ENCODE measurements at regions not wholly inside any gene's neighbourhood (a gene's known extent, or its start where the extent isn't known, plus 50 kb on each side); places are given as distances from the start of the nearest gene placed in this dataset.

- no peaks in the 10 kb centered on the region for H3K27me3 Mint-ChIP-seq
- CTCF ChIA-PET: interaction anchor here (0.6 kb wide), 1 partner anchor 43 kb away, joined by 3 read pairs; no protein-coding TSS in a partner anchor
- POLR2A ChIA-PET: no interaction called here
- H3K4me3 Mint-ChIP-seq: no peak overlapping the region
- no peaks in the 10 kb centered on the region for H3K4me1 Mint-ChIP-seq
- peaks cover 9% of the 10 kb centered on the region for H3K9me3 Mint-ChIP-seq
- no peak for DNase-seq
- H3K27ac Mint-ChIP-seq: no peak overlapping the region
- H3K36me3 Mint-ChIP-seq (ENCODE audit: low read depth): no peaks in the 10 kb centered on the region
Measured at GRCh38 chr13:107518292-107518691, 697.0 kb downstream of the LIG4 start.

- no peak for DNase-seq
- Mint-ChIP-seq H3K4me3 (no peak overlapping the region), H3K27ac (no peak overlapping the region), H3K27me3 (no peaks in the 10 kb centered on the region), H3K4me1 (no peaks in the 10 kb centered on the region), H3K9me3 (peaks cover 9% of the 10 kb centered on the region), H3K36me3 (ENCODE audit: low read depth) (no peaks in the 10 kb centered on the region)
- CTCF ChIA-PET: no interaction called here
- POLR2A ChIA-PET: no interaction called here
Measured at GRCh38 chr13:107516517-107516916, 698.8 kb downstream of the LIG4 start.

GRCh38 chr13:107512551-107512950 is 702.8 kb downstream of the LIG4 start:
- Mint-ChIP-seq H3K9me3 (no peaks in the 10 kb centered on the region), H3K27ac (no peak overlapping the region), H3K4me3 (no peak overlapping the region), H3K4me1 (no peaks in the 10 kb centered on the region), H3K27me3 (no peaks in the 10 kb centered on the region), H3K36me3 (ENCODE audit: low read depth) (no peaks in the 10 kb centered on the region)
- ChIA-PET CTCF (no interaction called here), POLR2A (interaction anchor here (0.6 kb wide), 1 partner anchor 1022 kb away, joined by 3 read pairs; no protein-coding TSS in a partner anchor)
- DNase-seq: no peak

GRCh38 chr13:107497661-107498060 is 717.7 kb downstream of the LIG4 start:
- no peaks in the 10 kb centered on the region for H3K9me3 Mint-ChIP-seq
- DNase-seq: no peak
- ChIA-PET CTCF (interaction anchor here (0.9 kb wide), 1 partner anchor 13 kb away, joined by 3 read pairs; no protein-coding TSS in a partner anchor), POLR2A (no interaction called here)
- no peaks in the 10 kb centered on the region for H3K4me1 Mint-ChIP-seq
- H3K27me3 Mint-ChIP-seq: no peaks in the 10 kb centered on the region
- no peak overlapping the region for H3K4me3 Mint-ChIP-seq
- no peaks in the 10 kb centered on the region for H3K36me3 Mint-ChIP-seq (ENCODE audit: low read depth)
- no peak overlapping the region for H3K27ac Mint-ChIP-seq

- DNase-seq: no peak
- H3K4me3 Mint-ChIP-seq: no peak overlapping the region
- H3K27me3 Mint-ChIP-seq: no peaks in the 10 kb centered on the region
- H3K9me3 Mint-ChIP-seq: peaks cover 10% of the 10 kb centered on the region
- POLR2A ChIA-PET: no interaction called here
- H3K36me3 Mint-ChIP-seq (ENCODE audit: low read depth): no peaks in the 10 kb centered on the region
- H3K4me1 Mint-ChIP-seq: no peaks in the 10 kb centered on the region
- H3K27ac Mint-ChIP-seq: no peak overlapping the region
- CTCF ChIA-PET: no interaction called here
Measured at GRCh38 chr13:107493266-107493665, 722.1 kb downstream of the LIG4 start.

- H3K4me1 Mint-ChIP-seq: no peaks in the 10 kb centered on the region
- ChIA-PET CTCF (interaction anchor here (0.7 kb wide), 1 partner anchor 45 kb away, joined by 3 read pairs; no protein-coding TSS in a partner anchor), POLR2A (no interaction called here)
- no peak overlapping the region for H3K4me3 Mint-ChIP-seq
- no peaks in the 10 kb centered on the region for H3K9me3 Mint-ChIP-seq
- no peak overlapping the region for H3K27ac Mint-ChIP-seq
- H3K36me3 Mint-ChIP-seq (ENCODE audit: low read depth): no peaks in the 10 kb centered on the region
- DNase-seq: no peak
- H3K27me3 Mint-ChIP-seq: no peaks in the 10 kb centered on the region
Measured at GRCh38 chr13:107482688-107483087, 732.6 kb downstream of the LIG4 start.

- DNase-seq: no peak
- Mint-ChIP-seq H3K36me3 (ENCODE audit: low read depth) (no peaks in the 10 kb centered on the region), H3K4me3 (no peak overlapping the region), H3K9me3 (no peaks in the 10 kb centered on the region), H3K4me1 (no peaks in the 10 kb centered on the region), H3K27ac (no peak overlapping the region), H3K27me3 (no peaks in the 10 kb centered on the region)
- CTCF ChIA-PET: no interaction called here
- POLR2A ChIA-PET: no interaction called here
Measured at GRCh38 chr13:107480130-107480529, 735.2 kb downstream of the LIG4 start.

- no peak overlapping the region for H3K4me3 Mint-ChIP-seq
- no peaks in the 10 kb centered on the region for H3K9me3 Mint-ChIP-seq
- no peak overlapping the region for H3K27ac Mint-ChIP-seq
- H3K36me3 Mint-ChIP-seq (ENCODE audit: low read depth): no peaks in the 10 kb centered on the region
- no peaks in the 10 kb centered on the region for H3K27me3 Mint-ChIP-seq
- H3K4me1 Mint-ChIP-seq: no peaks in the 10 kb centered on the region
- DNase-seq: no peak
- ChIA-PET POLR2A (no interaction called here), CTCF (no interaction called here)
Measured at GRCh38 chr13:107477772-107478379, 737.5 kb downstream of the LIG4 start.

- ChIA-PET POLR2A (no interaction called here), CTCF (no interaction called here)
- Mint-ChIP-seq H3K4me1 (no peaks in the 10 kb centered on the region), H3K36me3 (ENCODE audit: low read depth) (no peaks in the 10 kb centered on the region), H3K9me3 (no peaks in the 10 kb centered on the region), H3K27me3 (no peaks in the 10 kb centered on the region), H3K27ac (no peak overlapping the region), H3K4me3 (no peak overlapping the region)
- no peak for DNase-seq
Measured at GRCh38 chr13:107475753-107476453, 739.4 kb downstream of the LIG4 start.

GRCh38 chr13:107473253-107473652 is 742.1 kb downstream of the LIG4 start:
- CTCF ChIA-PET: no interaction called here
- H3K27me3 Mint-ChIP-seq: no peaks in the 10 kb centered on the region
- H3K4me3 Mint-ChIP-seq: no peak overlapping the region
- POLR2A ChIA-PET: no interaction called here
- no peaks in the 10 kb centered on the region for H3K36me3 Mint-ChIP-seq (ENCODE audit: low read depth)
- DNase-seq: no peak
- H3K4me1 Mint-ChIP-seq: no peaks in the 10 kb centered on the region
- peaks cover 2% of the 10 kb centered on the region for H3K9me3 Mint-ChIP-seq
- H3K27ac Mint-ChIP-seq: no peak overlapping the region

GRCh38 chr13:107466326-107467099 is 748.8 kb downstream of the LIG4 start:
- no peaks in the 10 kb centered on the region for H3K27me3 Mint-ChIP-seq
- ChIA-PET POLR2A (no interaction called here), CTCF (no interaction called here)

GRCh38 chr13:107462501-107462900 is 752.8 kb downstream of the LIG4 start:
- DNase-seq: no peak

More at GRCh38 chr13:107466326-107467099, 748.8 kb downstream of the LIG4 start:
- H3K4me3 Mint-ChIP-seq: no peak overlapping the region
- H3K36me3 Mint-ChIP-seq (ENCODE audit: low read depth): no peaks in the 10 kb centered on the region
- no peak for DNase-seq
- no peaks in the 10 kb centered on the region for H3K4me1 Mint-ChIP-seq
- H3K27ac Mint-ChIP-seq: no peak overlapping the region
- H3K9me3 Mint-ChIP-seq: peaks cover 8% of the 10 kb centered on the region

GRCh38 chr13:107461751-107462150 is 753.6 kb downstream of the LIG4 start:
- Mint-ChIP-seq H3K9me3 (peaks cover 3% of the 10 kb centered on the region), H3K27ac (no peak overlapping the region), H3K27me3 (no peaks in the 10 kb centered on the region), H3K4me1 (no peaks in the 10 kb centered on the region), H3K36me3 (ENCODE audit: low read depth) (no peaks in the 10 kb centered on the region), H3K4me3 (no peak overlapping the region)
- CTCF ChIA-PET: no interaction called here
- POLR2A ChIA-PET: no interaction called here
- DNase-seq: no peak

More at GRCh38 chr13:107462501-107462900, 752.8 kb downstream of the LIG4 start:
- CTCF ChIA-PET: no interaction called here
- no peaks in the 10 kb centered on the region for H3K4me1 Mint-ChIP-seq
- POLR2A ChIA-PET: no interaction called here
- no peaks in the 10 kb centered on the region for H3K27me3 Mint-ChIP-seq
- peaks cover 5% of the 10 kb centered on the region for H3K9me3 Mint-ChIP-seq
- H3K27ac Mint-ChIP-seq: no peak overlapping the region
- no peak overlapping the region for H3K4me3 Mint-ChIP-seq
- no peaks in the 10 kb centered on the region for H3K36me3 Mint-ChIP-seq (ENCODE audit: low read depth)
